ENCODE measurements at regions not wholly inside any gene's neighbourhood (a gene's known extent, or its start where the extent isn't known, plus 50 kb on each side); places are given as distances from the start of the nearest gene placed in this dataset.

GRCh38 chr1:105556266-105556665, 1500.2 kb upstream of the PRMT6 start:
- no CpG with 5 or more reads among the region's 2 CpGs for WGBS (ENCODE audit: extremely low coverage, insufficient read length, low lambda C conversion rate)
- H4K20me1 ChIP-seq (ENCODE audit: control insufficient read depth, insufficient read depth, insufficient read length) = no peaks in the 10 kb centered on the region

More at GRCh38 chr1:105556266-105556665, 1500.2 kb upstream of the PRMT6 start:
- Histone ChIP-seq H3K9ac (ENCODE audit: extremely low read depth, insufficient read length, low read length) (no peak overlapping the region), H3K9me3 (ENCODE audit: control insufficient read depth, low read depth, low read length) (no peaks in the 10 kb centered on the region), H3K23me2 (ENCODE audit: insufficient read length, low read depth, low read length, poor library complexity, severe bottlenecking) (no peaks in the 10 kb centered on the region), H3T11ph (ENCODE audit: low read length) (no peak overlapping the region), H3K27me3 (ENCODE audit: insufficient read depth, low read length) (no peaks in the 10 kb centered on the region), H4K5ac (ENCODE audit: insufficient read length, low read depth, low read length) (no peak overlapping the region), H2BK20ac (ENCODE audit: low read depth, low read length, poor library complexity, severe bottlenecking) (no peak overlapping the region), H4K91ac (ENCODE audit: insufficient read length, low read depth, low read length) (no peak overlapping the region), H3K4me2 (ENCODE audit: insufficient read depth, insufficient read length, low read length) (no peak overlapping the region), H2BK120ac (ENCODE audit: low read depth, low read length, poor library complexity, severe bottlenecking) (no peak overlapping the region), H2AK5ac (ENCODE audit: insufficient read length, low read length) (no peak overlapping the region), H3K23ac (ENCODE audit: insufficient read length, low read depth, low read length) (no peak overlapping the region), H4K8ac (replicated peaks; ENCODE audit: insufficient read length, low read depth, low read length) (no peak overlapping the region), H3K56ac (ENCODE audit: insufficient read length, low read depth, low read length) (no peak overlapping the region), H3K79me1 (ENCODE audit: insufficient read depth, low read depth, low read length, poor library complexity, severe bottlenecking) (no peaks in the 10 kb centered on the region), H3K18ac (ENCODE audit: insufficient read length, low read depth, low read length) (no peak overlapping the region), H2BK12ac (ENCODE audit: insufficient read length, low read depth, low read length) (no peak overlapping the region), H3K14ac (ENCODE audit: insufficient read depth, low read length) (no peak overlapping the region), H3K27ac (ENCODE audit: insufficient read length, low read depth, low read length) (no peak overlapping the region), H2AFZ (ENCODE audit: low read length) (no peak overlapping the region), H3K79me2 (ENCODE audit: insufficient read depth, low read length) (no peaks in the 10 kb centered on the region), H3K4me1 (ENCODE audit: insufficient read depth, low read length) (no peaks in the 10 kb centered on the region), H2BK5ac (ENCODE audit: insufficient read length, low read length) (no peak overlapping the region), H2BK15ac (ENCODE audit: low read depth, low read length) (no peak overlapping the region), H3K4ac (ENCODE audit: low read depth, low read length) (no peak overlapping the region)
- Mint-ChIP-seq H3K27ac (no peak overlapping the region), H3K9me3 (no peaks in the 10 kb centered on the region; a peak in 1 of 5 replicates), H3K4me1 (no peaks in the 10 kb centered on the region), H3K27me3 (ENCODE audit: low read depth) (no peaks in the 10 kb centered on the region), H3K36me3 (ENCODE audit: insufficient read depth in 1 of 3, low read depth in 3 of 3) (peaks cover 0 to 2% (median 0%) of the 10 kb centered on the region in 3 experiments; a peak in 1 of 7 replicates), H3K4me3 (no peak overlapping the region)
- DNase-seq = no peak
- TF ChIP-seq, protein P1, sequence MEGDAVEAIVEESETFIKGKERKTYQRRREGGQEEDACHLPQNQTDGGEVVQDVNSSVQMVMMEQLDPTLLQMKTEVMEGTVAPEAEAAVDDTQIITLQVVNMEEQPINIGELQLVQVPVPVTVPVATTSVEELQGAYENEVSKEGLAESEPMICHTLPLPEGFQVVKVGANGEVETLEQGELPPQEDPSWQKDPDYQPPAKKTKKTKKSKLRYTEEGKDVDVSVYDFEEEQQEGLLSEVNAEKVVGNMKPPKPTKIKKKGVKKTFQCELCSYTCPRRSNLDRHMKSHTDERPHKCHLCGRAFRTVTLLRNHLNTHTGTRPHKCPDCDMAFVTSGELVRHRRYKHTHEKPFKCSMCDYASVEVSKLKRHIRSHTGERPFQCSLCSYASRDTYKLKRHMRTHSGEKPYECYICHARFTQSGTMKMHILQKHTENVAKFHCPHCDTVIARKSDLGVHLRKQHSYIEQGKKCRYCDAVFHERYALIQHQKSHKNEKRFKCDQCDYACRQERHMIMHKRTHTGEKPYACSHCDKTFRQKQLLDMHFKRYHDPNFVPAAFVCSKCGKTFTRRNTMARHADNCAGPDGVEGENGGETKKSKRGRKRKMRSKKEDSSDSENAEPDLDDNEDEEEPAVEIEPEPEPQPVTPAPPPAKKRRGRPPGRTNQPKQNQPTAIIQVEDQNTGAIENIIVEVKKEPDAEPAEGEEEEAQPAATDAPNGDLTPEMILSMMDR (conservative IDR thresholded peaks at IDR 0.05) = no peak

Data from H9 (cell line).